ENCODE measurements at regions not wholly inside any gene's neighbourhood (a gene's known extent, or its start where the extent isn't known, plus 50 kb on each side); places are given as distances from the start of the nearest gene placed in this dataset.

GRCh38 chr7:25967278-25968204, 184.5 kb upstream of the NFE2L3 start (continued):
- no peak for TF ChIP-seq MAX (IDR thresholded peaks at IDR 0.05)

- intact Hi-C loops (cut with micrococcal nuclease): no loop called here
- no peak overlapping the region for H3K9ac ChIP-seq (ENCODE audit: low read length)
Measured at GRCh38 chr7:25968205-25968993, 183.6 kb upstream of the NFE2L3 start.

More at GRCh38 chr7:25968205-25968993, 183.6 kb upstream of the NFE2L3 start:
- Histone ChIP-seq H3K27ac (ENCODE audit: low read depth, low read length) (no peak overlapping the region), H3K79me2 (ENCODE audit: insufficient read depth, low read length) (no peaks in the 10 kb centered on the region), H3K36me3 (ENCODE audit: control insufficient read depth in 1 of 2, insufficient read depth in 2 of 2, low read length in 2 of 2) (no peaks in the 10 kb centered on the region), H3K9me2 (ENCODE audit: insufficient read depth) (no peaks in the 10 kb centered on the region), H2AFZ (ENCODE audit: low read depth, low read length, poor library complexity, severe bottlenecking) (no peak overlapping the region), H3K4me3 (replicated peaks in 1 of 2; ENCODE audit: low read depth in 1 of 2, low read length in 2 of 2) (no peak overlapping the region), H3K9me3 (ENCODE audit: control insufficient read depth in 1 of 2, insufficient read depth in 1 of 2, low read depth in 1 of 2, low read length in 2 of 2) (no peaks in the 10 kb centered on the region), H4K20me1 (ENCODE audit: insufficient read depth) (no peaks in the 10 kb centered on the region; the same call in 1 of the 2 replicates), H3K4me2 (ENCODE audit: low read length) (no peak overlapping the region), H3K27me3 (ENCODE audit: insufficient read depth, low read length) (peaks cover 20% of the 10 kb centered on the region), H3K4me1 (ENCODE audit: control insufficient read depth in 1 of 2, insufficient read depth in 2 of 2, low read length in 2 of 2) (no peaks in the 10 kb centered on the region)
- TF ChIP-seq JUND (IDR thresholded peaks at IDR 0.05) (no peak), POLR2A (IDR thresholded peaks at IDR 0.05; ENCODE audit: borderline replicate concordance, extremely low read depth, insufficient read depth, insufficient read length) (no peak), EZH2 (IDR thresholded peaks at IDR 0.05) (no peak), ELF1 (IDR thresholded peaks at IDR 0.05; ENCODE audit: borderline replicate concordance, low read depth) (no peak), YY1 (IDR thresholded peaks at IDR 0.05; ENCODE audit: extremely low read depth, insufficient replicate concordance, low read depth, low read length) (no peak), CTCF (IDR thresholded peaks at IDR 0.05 in 2 of 3, conservative IDR thresholded peaks at IDR 0.05 in 1 of 3; ENCODE audit: borderline replicate concordance in 1 of 3, insufficient read depth in 1 of 3, low read depth in 2 of 3, low read length in 2 of 3) (no peak), RAD21 (IDR thresholded peaks at IDR 0.05; ENCODE audit: low read depth) (no peak)
- DNase-seq (ENCODE audit: low read depth, low spot score): no peak
- ChIA-PET POLR2A (no interaction called here), CTCF (no interaction called here), RAD21 (ENCODE audit: low non-redundant PET in 1 of 2, low total read pairs in 2 of 2, uncharacterized antibody in 2 of 2, unreplicated experiment in 2 of 2) (no interaction called here)
- no peak for ATAC-seq
- no TSS peak for BruUV-seq (replicated peaks)

Measured in HCT116 (cell line).